MM.1S (cell line): ENCODE measurements at regions not wholly inside any gene's neighbourhood (a gene's known extent, or its start where the extent isn't known, plus 50 kb on each side); places are given as distances from the start of the nearest gene placed in this dataset.

ENCODE experiments used
- EZH2 ChIP-seq: fragments of 300-600 bp; sonication (generic); optimal IDR thresholded peaks from 2 replicates; pipeline ENCODE3; 2017; ENCODE audit warnings: low read depth, mild to moderate bottlenecking, antibody characterized with exemption, low read length, mixed read lengths
- TF ChIP-seq, protein P1 (sequence below): fragments of 300-600 bp; sonication (generic); IDR thresholded peaks from 2 replicates; pipeline ENCODE4 v1.5.1; 2016; ENCODE audit warnings: antibody characterized with exemption, low read length, mixed read lengths

DNA sequence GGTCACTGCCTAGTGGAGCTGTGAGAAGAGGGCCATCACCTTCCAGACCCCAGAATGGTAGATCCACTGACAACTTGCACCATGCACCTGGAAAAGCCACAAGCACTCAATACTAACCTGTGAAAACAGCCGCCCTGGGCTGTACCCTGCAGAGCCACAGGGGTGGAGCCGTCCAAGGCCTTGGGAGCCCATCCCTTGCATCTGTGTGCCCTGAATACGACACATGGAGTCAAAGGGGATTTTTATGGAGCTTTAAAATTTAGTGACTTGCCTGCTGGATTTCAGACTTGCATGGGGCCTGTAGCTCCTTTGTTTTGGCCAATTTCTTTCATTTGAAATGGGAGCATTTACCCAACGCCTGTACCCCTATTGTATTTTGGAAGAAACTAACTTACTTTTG lies 62.4 kb upstream of the HTR4 start:
- TF ChIP-seq, protein P1, sequence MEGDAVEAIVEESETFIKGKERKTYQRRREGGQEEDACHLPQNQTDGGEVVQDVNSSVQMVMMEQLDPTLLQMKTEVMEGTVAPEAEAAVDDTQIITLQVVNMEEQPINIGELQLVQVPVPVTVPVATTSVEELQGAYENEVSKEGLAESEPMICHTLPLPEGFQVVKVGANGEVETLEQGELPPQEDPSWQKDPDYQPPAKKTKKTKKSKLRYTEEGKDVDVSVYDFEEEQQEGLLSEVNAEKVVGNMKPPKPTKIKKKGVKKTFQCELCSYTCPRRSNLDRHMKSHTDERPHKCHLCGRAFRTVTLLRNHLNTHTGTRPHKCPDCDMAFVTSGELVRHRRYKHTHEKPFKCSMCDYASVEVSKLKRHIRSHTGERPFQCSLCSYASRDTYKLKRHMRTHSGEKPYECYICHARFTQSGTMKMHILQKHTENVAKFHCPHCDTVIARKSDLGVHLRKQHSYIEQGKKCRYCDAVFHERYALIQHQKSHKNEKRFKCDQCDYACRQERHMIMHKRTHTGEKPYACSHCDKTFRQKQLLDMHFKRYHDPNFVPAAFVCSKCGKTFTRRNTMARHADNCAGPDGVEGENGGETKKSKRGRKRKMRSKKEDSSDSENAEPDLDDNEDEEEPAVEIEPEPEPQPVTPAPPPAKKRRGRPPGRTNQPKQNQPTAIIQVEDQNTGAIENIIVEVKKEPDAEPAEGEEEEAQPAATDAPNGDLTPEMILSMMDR = no peak
- TF ChIP-seq EZH2 = no peak
